K562 (cell line): ENCODE measurements at regions not wholly inside any gene's neighbourhood (a gene's known extent, or its start where the extent isn't known, plus 50 kb on each side); places are given as distances from the start of the nearest gene placed in this dataset.

ENCODE experiments used
- CREB3L1 ChIP-seq: fragments of 450-650 bp; IDR thresholded peaks from 2 replicates; pipeline ENCODE4 v1.6.1; 2014; ENCODE audit warnings: low read depth, mild to moderate bottlenecking, moderate library complexity, borderline replicate concordance
- HDAC2 ChIP-seq: fragments of 450-650 bp; IDR thresholded peaks from 2 replicates; pipeline ENCODE4 v1.6.1; 2016; ENCODE audit warnings: mild to moderate bottlenecking
- JUND ChIP-seq, 2 experiments: IDR thresholded peaks; 2 replicates in 1 of 2; 3 replicates in 1 of 2; pipeline ENCODE4 v1.6.1; 2011; ENCODE audit warnings: borderline replicate concordance in 2 of 2, low read depth in 2 of 2, low read length in 2 of 2, improper control_type of control experiment in 1 of 2, missing biosample characterization in 1 of 2, missing genetic modification characterization in 1 of 2, missing genetic modification reagents in 1 of 2
- PRMT5 ChIP-seq: sonication (generic); formaldehyde crosslinking; IDR thresholded peaks from 2 replicates; pipeline ENCODE4 v1.5.0; 2020; ENCODE audit warnings: missing genetic modification reagents
- PURB ChIP-seq: sonication (generic); formaldehyde crosslinking; IDR thresholded peaks from 2 replicates; pipeline ENCODE4 v1.9.0; 2021; ENCODE audit warnings: low read depth, mild to moderate bottlenecking, missing genetic modification reagents
- RAD51 ChIP-seq: fragments of 450-650 bp; IDR thresholded peaks from 2 replicates; pipeline ENCODE4 v1.7.1; 2016; ENCODE audit warnings: low read depth, mild to moderate bottlenecking, borderline replicate concordance
- ZBTB43 ChIP-seq: sonication (generic); formaldehyde crosslinking; IDR thresholded peaks from 2 replicates; pipeline ENCODE4 v1.8.0; 2023; ENCODE audit warnings: mild to moderate bottlenecking, missing genetic modification reagents
- ZNF318 ChIP-seq, 2 experiments: fragments of 450-650 bp; IDR thresholded peaks; 2 replicates each; pipeline ENCODE4 v1.6.1; 2016; ENCODE audit warnings: mild to moderate bottlenecking in 2 of 2, borderline replicate concordance in 1 of 2, low read depth in 1 of 2, moderate library complexity in 1 of 2
- ZNF444 ChIP-seq: fragments of 250-450 bp; sonication (Bioruptor Pico); IDR thresholded peaks from 2 replicates; pipeline ENCODE4 v1.4.0; 2020; ENCODE audit warnings: mild to moderate bottlenecking, moderate library complexity

GRCh38 chr2:191556463-191556862 is 121.5 kb upstream of the NABP1 start (continued):
- no peak for TF ChIP-seq ZNF318 (IDR thresholded peaks at IDR 0.05; ENCODE audit: borderline replicate concordance in 1 of 2, low read depth in 1 of 2)
- TF ChIP-seq ZBTB43: no peak
- no peak for TF ChIP-seq CREB3L1
- no peak for TF ChIP-seq HDAC2
- no peak for TF ChIP-seq RAD51
- no peak for TF ChIP-seq PURB (CRISPR knock-in tag)
- TF ChIP-seq ZNF444: no peak
- no peak for TF ChIP-seq JUND (IDR thresholded peaks at IDR 0.05; ENCODE audit: borderline replicate concordance, low read depth, low read length)
- no peak for TF ChIP-seq JUND (tag; IDR thresholded peaks at IDR 0.05; ENCODE audit: borderline replicate concordance, low read depth, low read length)
- TF ChIP-seq PRMT5 (CRISPR knock-in tag): no peak
